H1 (cell line): ENCODE measurements at regions not wholly inside any gene's neighbourhood (a gene's known extent, or its start where the extent isn't known, plus 50 kb on each side); places are given as distances from the start of the nearest gene placed in this dataset.

Source experiments
- CTCF ChIA-PET: fragments of 300-600 bp; sonication (Branson Sonifier 250); formaldehyde crosslinking; loops from one replicate; lab custom pipeline; 2021; ENCODE audit not compliant: partially characterized antibody; lab: Charles Lee
- POLR2A ChIA-PET: fragments of 300-600 bp; sonication (Branson Sonifier 250); formaldehyde crosslinking; loops from one replicate; lab custom pipeline; 2021; ENCODE audit warnings: inconsistent platforms; ENCODE audit not compliant: partially characterized antibody; lab: Charles Lee
- DNase-seq, 2 experiments: peaks; one replicate each; pipeline versions ENCODE4 v3.0.0 to v3.0.0-alpha.2; 2010 to 2022; ENCODE audit warnings: low spot score in 2 of 2, low read depth in 1 of 2, mixed read lengths in 1 of 2
- FAIRE-seq: peaks from 2 replicates; lab custom pipeline; 2011; peaks lifted over from hg19 to GRCh38; lab: Jason Lieb, UNC
- H2AFZ ChIP-seq: 2 replicates; pipeline ENCODE4 v1.8.1; 2012; ENCODE audit warnings: low read length, inconsistent platforms
- H2AK5ac ChIP-seq: 2 replicates; pipeline ENCODE4 v1.6.1; 2013; ENCODE audit warnings: low read depth, low read length
- H2BK120ac ChIP-seq: replicated peaks from 2 replicates; pipeline ENCODE3; 2013; ENCODE audit warnings: low read depth, low read length, inconsistent platforms
- H2BK12ac ChIP-seq: 2 replicates; pipeline ENCODE4 v1.6.1; 2013; ENCODE audit warnings: low read depth, low read length
- H2BK15ac ChIP-seq: 2 replicates; pipeline ENCODE4 v1.6.1; 2013; ENCODE audit warnings: low read length
- H2BK20ac ChIP-seq: 2 replicates; pipeline ENCODE4 v1.6.1; 2013; ENCODE audit warnings: low read length
- H2BK5ac ChIP-seq: 2 replicates; pipeline ENCODE4 v1.6.1; 2013; ENCODE audit warnings: low read depth, low read length
- H3K14ac ChIP-seq: 2 replicates; pipeline ENCODE4 v1.6.1; 2013; ENCODE audit warnings: inconsistent platforms; ENCODE audit not compliant: insufficient read length
- H3K18ac ChIP-seq: 2 replicates; pipeline ENCODE4 v1.6.1; 2013; ENCODE audit warnings: low read length; ENCODE audit errors: extremely low read depth
- H3K23ac ChIP-seq: 2 replicates; pipeline ENCODE4 v1.6.1; 2013; ENCODE audit warnings: inconsistent platforms; ENCODE audit not compliant: insufficient read length
- H3K23me2 ChIP-seq: 2 replicates; pipeline ENCODE4 v1.6.1; 2013; ENCODE audit warnings: low read depth, low read length
- H3K27ac ChIP-seq: 2 replicates; pipeline ENCODE4 v1.6.1; 2011; ENCODE audit warnings: low read depth, low read length, inconsistent platforms
- H3K27me3 ChIP-seq, 4 experiments: replicated peaks in 1 of 4; 1 replicate in 1 of 4; 2 replicates in 3 of 4; pipeline versions ENCODE4 v1.6.1 to v1.8.1; 2011 to 2013; ENCODE audit warnings: low read length in 3 of 4, mild to moderate bottlenecking in 3 of 4, inconsistent platforms in 2 of 4, mixed read lengths in 2 of 4, moderate library complexity in 1 of 4; ENCODE audit not compliant: control insufficient read depth in 3 of 4, insufficient read depth in 3 of 4; ENCODE audit errors: extremely low read depth in 1 of 4
- H3K36me3 ChIP-seq, 4 experiments: 2 replicates each; pipeline versions ENCODE4 v1.6.1 to v1.8.1; 2011 to 2013; ENCODE audit warnings: mild to moderate bottlenecking in 4 of 4, low read length in 3 of 4, moderate library complexity in 2 of 4, control low read depth in 1 of 4, inconsistent platforms in 1 of 4; ENCODE audit not compliant: insufficient read depth in 4 of 4, control insufficient read depth in 2 of 4
- H3K4ac ChIP-seq: replicated peaks from 2 replicates; pipeline ENCODE3; 2013; ENCODE audit warnings: low read length, low read depth, mixed read lengths, inconsistent platforms; ENCODE audit not compliant: insufficient read length
- H3K4me1 ChIP-seq, 4 experiments: replicated peaks in 1 of 4; 1 replicate in 1 of 4; 2 replicates in 3 of 4; pipeline versions ENCODE4 v1.6.1 to v1.8.1; 2011 to 2013; ENCODE audit warnings: low read length in 3 of 4, inconsistent platforms in 2 of 4, mixed read lengths in 1 of 4; ENCODE audit not compliant: insufficient read depth in 4 of 4, control insufficient read depth in 3 of 4
- H3K4me2 ChIP-seq, 2 experiments: 2 replicates each; pipeline versions ENCODE4 v1.6.1 to v1.8.1; 2011 to 2013; ENCODE audit warnings: low read depth in 2 of 2, low read length in 2 of 2, control low read depth in 1 of 2, inconsistent platforms in 1 of 2, mild to moderate bottlenecking in 1 of 2; ENCODE audit not compliant: insufficient read depth in 1 of 2
- H3K4me3 ChIP-seq, 4 experiments: fragments of 200-600, 300-600 bp in 1 of 4; sonication (generic), shearing (Covaris generic), sonication (Bioruptor Twin) in 1 of 4; 2 replicates each; pipeline versions ENCODE4 v1.5.1 to v1.8.1; 2011 to 2016; ENCODE audit warnings: low read length in 4 of 4, low read depth in 3 of 4, control low read depth in 2 of 4, inconsistent platforms in 2 of 4, mild to moderate bottlenecking in 2 of 4, mixed read lengths in 1 of 4, moderate library complexity in 1 of 4; ENCODE audit not compliant: insufficient read depth in 2 of 4; ENCODE audit errors: extremely low read depth in 1 of 4
- H3K56ac ChIP-seq: replicated peaks from 2 replicates; pipeline ENCODE3; 2013; ENCODE audit warnings: low read depth, mild to moderate bottlenecking, mixed read lengths, low read length, inconsistent platforms; ENCODE audit not compliant: insufficient read length
- H3K79me1 ChIP-seq: 2 replicates; pipeline ENCODE4 v1.6.1; 2013; ENCODE audit warnings: low read depth, low read length, control low read depth
- H3K79me2 ChIP-seq, 2 experiments: 2 replicates each; pipeline versions ENCODE4 v1.6.1 to v1.8.1; 2012 to 2013; ENCODE audit warnings: low read length in 2 of 2, mild to moderate bottlenecking in 2 of 2, inconsistent platforms in 1 of 2; ENCODE audit not compliant: insufficient read depth in 2 of 2, control insufficient read depth in 1 of 2
- H3K9ac ChIP-seq, 4 experiments: replicated peaks in 1 of 4; 1 replicate in 1 of 4; 2 replicates in 3 of 4; pipeline versions ENCODE4 v1.6.1 to v1.8.1; 2011 to 2013; ENCODE audit warnings: low read depth in 3 of 4, low read length in 3 of 4, control low read depth in 2 of 4, mild to moderate bottlenecking in 2 of 4, moderate library complexity in 2 of 4, inconsistent platforms in 1 of 4; ENCODE audit errors: extremely low read depth in 1 of 4
- H3K9me3 ChIP-seq, 2 experiments: 2 replicates each; pipeline versions ENCODE4 v1.6.1 to v1.8.1; 2012 to 2013; ENCODE audit warnings: mild to moderate bottlenecking in 2 of 2, moderate library complexity in 2 of 2, control low read depth in 1 of 2, inconsistent platforms in 1 of 2, low read depth in 1 of 2, low read length in 1 of 2, mixed read lengths in 1 of 2; ENCODE audit not compliant: insufficient read depth in 2 of 2
- H4K20me1 ChIP-seq, 2 experiments: replicated peaks in 1 of 2; 2 replicates each; pipeline versions ENCODE3 to v1.8.1; 2011 to 2013; ENCODE audit warnings: inconsistent platforms in 2 of 2, low read length in 2 of 2, mild to moderate bottlenecking in 1 of 2; ENCODE audit not compliant: insufficient read depth in 2 of 2, control insufficient read depth in 1 of 2
- H4K5ac ChIP-seq: 2 replicates; pipeline ENCODE4 v1.6.1; 2013; ENCODE audit warnings: low read length, low read depth, mixed read lengths, inconsistent platforms; ENCODE audit not compliant: insufficient read length
- H4K8ac ChIP-seq: 2 replicates; pipeline ENCODE4 v1.8.0; 2013; ENCODE audit warnings: mild to moderate bottlenecking, moderate library complexity, low read length, inconsistent platforms; ENCODE audit not compliant: insufficient read depth; ENCODE audit errors: extremely low read depth
- H4K91ac ChIP-seq: replicated peaks from 2 replicates; pipeline ENCODE3; 2013; ENCODE audit warnings: low read length, mixed read lengths, inconsistent platforms; ENCODE audit not compliant: insufficient read length
- BACH1 ChIP-seq: IDR thresholded peaks from 2 replicates; pipeline ENCODE4 v1.6.1; 2012; ENCODE audit warnings: low read length, improper control_type of control experiment
- BCL11A ChIP-seq, 2 experiments: IDR thresholded peaks; one replicate each; pipeline ENCODE4 v1.6.1; 2011; ENCODE audit warnings: low read depth in 2 of 2, low read length in 2 of 2, mild to moderate bottlenecking in 2 of 2
- BRCA1 ChIP-seq: IDR thresholded peaks from 2 replicates; pipeline ENCODE4 v1.6.1; 2012; ENCODE audit warnings: low read depth, low read length, improper control_type of control experiment
- CBX5 ChIP-seq: fragments of 300-800, 300-1000 bp; sonication (generic); IDR thresholded peaks from 2 replicates; pipeline ENCODE4 v1.7.1; 2016; ENCODE audit warnings: antibody characterized with exemption, low read length, low read depth
- CHD2 ChIP-seq: IDR thresholded peaks from 2 replicates; pipeline ENCODE4 v1.6.1; 2012; ENCODE audit warnings: low read length, improper control_type of control experiment
- GABPA ChIP-seq: IDR thresholded peaks from 2 replicates; pipeline ENCODE4 v1.6.1; 2011; ENCODE audit warnings: mild to moderate bottlenecking, low read length, moderate library complexity, borderline replicate concordance; ENCODE audit not compliant: insufficient read depth
- GTF2F1 ChIP-seq: IDR thresholded peaks from 2 replicates; pipeline ENCODE4 v1.6.1; 2012; ENCODE audit warnings: low read depth, low read length, improper control_type of control experiment, borderline replicate concordance
- NRF1 ChIP-seq: IDR thresholded peaks from 2 replicates; pipeline ENCODE4 v1.6.1; 2011; ENCODE audit warnings: mild to moderate bottlenecking, low read depth, low read length, improper control_type of control experiment
- RBBP5 ChIP-seq: IDR thresholded peaks from 2 replicates; pipeline ENCODE4 v1.7.1; 2012; ENCODE audit warnings: low read depth, mild to moderate bottlenecking, inconsistent platforms, low read length, moderate library complexity, borderline replicate concordance
- SAP30 ChIP-seq: fragments of 300-600 bp; sonication (generic); IDR thresholded peaks from 2 replicates; pipeline ENCODE4 v1.7.1; 2012; ENCODE audit warnings: low read length, moderate library complexity, mild to moderate bottlenecking, inconsistent platforms; ENCODE audit not compliant: insufficient read depth, insufficient replicate concordance
- SRF ChIP-seq: IDR thresholded peaks from 2 replicates; pipeline ENCODE4 v1.6.1; 2011; ENCODE audit warnings: mild to moderate bottlenecking, low read depth, low read length, moderate library complexity
- WGBS, 2 experiments: shearing (Covaris generic) in 1 of 2; methylation state at CpG; one replicate each; pipeline versions ENCODE4 v1.1.6 to v1.1.7; 2013 to 2015; ENCODE audit warnings: low lambda C conversion rate in 2 of 2, mixed read lengths in 2 of 2, inconsistent platforms in 1 of 2, low coverage in 1 of 2, missing lambda C conversion rate in 1 of 2; ENCODE audit not compliant: insufficient replicate concordance in 2 of 2, insufficient coverage in 1 of 2, insufficient read length in 1 of 2; ENCODE audit errors: extremely low coverage in 1 of 2, missing lambda C conversion rate in 1 of 2; 5-methylcytosine and 5-hydroxymethylcytosine counted together
- TF ChIP-seq, protein P1 (sequence below): IDR thresholded peaks from 2 replicates; pipeline ENCODE4 v1.6.1; 2012; ENCODE audit warnings: inconsistent platforms
- TF ChIP-seq, protein P2 (sequence below): IDR thresholded peaks from 2 replicates; pipeline ENCODE4 v1.6.1; 2012; ENCODE audit warnings: low read length, inconsistent platforms

DNA sequence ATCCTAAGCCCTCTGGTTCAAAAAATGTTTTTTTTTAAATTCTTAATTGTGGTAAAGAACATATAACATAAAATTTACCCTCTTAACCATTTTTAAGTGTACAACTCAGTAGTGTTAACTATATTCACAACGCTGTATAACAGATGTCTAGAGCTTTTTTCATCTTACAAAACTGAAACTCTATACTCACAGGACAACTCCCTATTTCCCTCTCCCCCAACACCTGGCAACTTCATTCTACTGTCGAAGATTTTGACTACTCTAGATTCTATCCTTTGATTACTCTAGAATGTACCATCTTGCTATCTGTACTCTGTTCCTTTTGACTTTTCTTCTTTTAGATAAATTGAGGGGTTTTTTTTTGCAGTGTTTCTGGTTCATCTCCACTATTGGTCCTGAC, 200.4 kb downstream of the KLF12 start:
- Histone ChIP-seq H4K91ac (no peak overlapping the region), H3K27me3 (no peaks in the 10 kb centered on the region), H3K36me3 (no peaks in the 10 kb centered on the region), H3K4me3 (no peak overlapping the region), H3K4ac (no peak overlapping the region), H3K27ac (no peak overlapping the region), H3K4me1 (peaks cover 2 to 10% (median 4%) of the 10 kb centered on the region in 4 experiments; a peak in 5 of 7 replicates), H2AK5ac (no peak overlapping the region), H3K14ac (no peak overlapping the region), H2BK5ac (no peak overlapping the region), H2BK20ac (no peak overlapping the region), H3K56ac (no peak overlapping the region), H2AFZ (no peak overlapping the region), H3K9ac (no peak overlapping the region), H4K8ac (no peak overlapping the region), H3K79me1 (no peaks in the 10 kb centered on the region), H2BK120ac (no peak overlapping the region), H3K23ac (no peak overlapping the region), H4K20me1 (no peaks in the 10 kb centered on the region), H3K18ac (no peak overlapping the region), H3K79me2 (no peaks in the 10 kb centered on the region), H4K5ac (no peak overlapping the region), H3K9me3 (no peaks in the 10 kb centered on the region), H3K23me2 (no peaks in the 10 kb centered on the region), H2BK15ac (no peak overlapping the region), H3K4me2 (no peak overlapping the region), H2BK12ac (no peak overlapping the region)
- POLR2A ChIA-PET, result no interaction called here
- WGBS, 2 experiments, result 98% methylated on average over 2 of the region's 2 CpGs; no CpG with 5 or more reads in 1 of the 2 experiments
- CTCF ChIA-PET, result interaction anchor here (0.6 to 0.7 kb wide), 2 partner anchors 35 to 49 kb away, joined by 3 to 4 read pairs; no protein-coding TSS in a partner anchor
- FAIRE-seq (no peak), DNase-seq (no peak)
- TF ChIP-seq CBX5, result no peak
- TF ChIP-seq, protein P1, sequence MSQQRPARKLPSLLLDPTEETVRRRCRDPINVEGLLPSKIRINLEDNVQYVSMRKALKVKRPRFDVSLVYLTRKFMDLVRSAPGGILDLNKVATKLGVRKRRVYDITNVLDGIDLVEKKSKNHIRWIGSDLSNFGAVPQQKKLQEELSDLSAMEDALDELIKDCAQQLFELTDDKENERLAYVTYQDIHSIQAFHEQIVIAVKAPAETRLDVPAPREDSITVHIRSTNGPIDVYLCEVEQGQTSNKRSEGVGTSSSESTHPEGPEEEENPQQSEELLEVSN, result no peak
- TF ChIP-seq RBBP5, result no peak
- no peak for TF ChIP-seq CHD2
- no peak for TF ChIP-seq GABPA
- TF ChIP-seq SAP30, result no peak
- TF ChIP-seq BCL11A (IDR thresholded peaks at IDR 0.05; ENCODE audit: low read depth in 2 of 2, low read length in 2 of 2), result no peak
- TF ChIP-seq BACH1, result no peak
- no peak for TF ChIP-seq GTF2F1
- no peak for TF ChIP-seq NRF1
- TF ChIP-seq, protein P2, sequence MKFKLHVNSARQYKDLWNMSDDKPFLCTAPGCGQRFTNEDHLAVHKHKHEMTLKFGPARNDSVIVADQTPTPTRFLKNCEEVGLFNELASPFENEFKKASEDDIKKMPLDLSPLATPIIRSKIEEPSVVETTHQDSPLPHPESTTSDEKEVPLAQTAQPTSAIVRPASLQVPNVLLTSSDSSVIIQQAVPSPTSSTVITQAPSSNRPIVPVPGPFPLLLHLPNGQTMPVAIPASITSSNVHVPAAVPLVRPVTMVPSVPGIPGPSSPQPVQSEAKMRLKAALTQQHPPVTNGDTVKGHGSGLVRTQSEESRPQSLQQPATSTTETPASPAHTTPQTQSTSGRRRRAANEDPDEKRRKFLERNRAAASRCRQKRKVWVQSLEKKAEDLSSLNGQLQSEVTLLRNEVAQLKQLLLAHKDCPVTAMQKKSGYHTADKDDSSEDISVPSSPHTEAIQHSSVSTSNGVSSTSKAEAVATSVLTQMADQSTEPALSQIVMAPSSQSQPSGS, result no peak
- TF ChIP-seq SRF, result no peak
- no peak for TF ChIP-seq BRCA1
